Effector CD4-positive, alpha-beta T cell (primary cell): ENCODE measurements at regions not wholly inside any gene's neighbourhood (a gene's known extent, or its start where the extent isn't known, plus 50 kb on each side); places are given as distances from the start of the nearest gene placed in this dataset.

Source experiments
- DNase-seq: peaks from one replicate; pipeline ENCODE4 v3.0.0-alpha.2; 2020

DNA sequence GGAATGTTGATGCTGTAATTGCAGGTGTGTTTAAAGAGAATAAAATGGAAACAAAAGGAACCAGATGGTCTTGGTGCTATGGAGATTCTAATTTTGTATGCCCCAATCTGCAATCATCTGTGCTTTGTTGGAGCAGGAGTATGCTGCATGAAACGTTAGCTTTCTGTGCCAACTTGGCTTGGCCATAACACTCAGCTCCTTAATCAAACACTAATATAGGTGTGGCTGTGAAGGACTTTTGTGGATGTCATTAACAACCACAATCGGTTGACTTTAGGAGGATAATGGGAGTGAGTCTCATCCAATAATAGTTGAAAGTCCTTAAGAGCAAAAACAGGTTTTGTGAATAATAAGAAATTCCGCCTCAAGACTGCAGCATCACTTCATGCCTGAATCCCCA, 399.2 kb downstream of the NLGN4X start:
- DNase-seq, result no peak

GRCh38 chrX:5829060-5829459, 399.6 kb downstream of the NLGN4X start:
- DNase-seq, result no peak

- DNase-seq, result no peak
Observed at GRCh38 chrX:5823903-5824302, 404.8 kb downstream of the NLGN4X start.

- DNase-seq, result no peak
Observed at GRCh38 chrX:5810636-5811035, 418.0 kb downstream of the NLGN4X start.

DNA sequence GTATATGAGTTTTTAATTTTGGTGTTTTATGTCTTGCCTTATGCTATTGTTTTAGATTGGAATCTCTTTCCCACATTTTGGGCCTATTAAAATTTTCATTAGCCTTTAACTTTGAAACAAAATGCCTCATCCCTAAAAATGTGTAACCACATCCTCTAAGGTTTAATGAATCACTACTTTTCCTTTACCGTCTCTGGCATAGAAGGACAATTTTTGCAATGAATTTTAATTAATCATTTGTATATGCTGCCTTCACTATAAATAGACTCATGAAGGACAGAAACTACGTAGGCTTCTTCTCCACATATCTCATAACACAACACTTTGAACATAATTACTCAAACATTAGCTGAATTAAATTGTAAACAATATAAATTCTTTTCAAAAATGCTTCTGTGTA, 421.5 kb downstream of the NLGN4X start:
- no peak for DNase-seq

GRCh38 chrX:5802391-5802790, 426.3 kb downstream of the NLGN4X start:
- no peak for DNase-seq

GRCh38 chrX:5791721-5792120, 436.9 kb downstream of the NLGN4X start:
- no peak for DNase-seq

GRCh38 chrX:5788910-5789309, 439.8 kb downstream of the NLGN4X start:
- no peak for DNase-seq

DNA sequence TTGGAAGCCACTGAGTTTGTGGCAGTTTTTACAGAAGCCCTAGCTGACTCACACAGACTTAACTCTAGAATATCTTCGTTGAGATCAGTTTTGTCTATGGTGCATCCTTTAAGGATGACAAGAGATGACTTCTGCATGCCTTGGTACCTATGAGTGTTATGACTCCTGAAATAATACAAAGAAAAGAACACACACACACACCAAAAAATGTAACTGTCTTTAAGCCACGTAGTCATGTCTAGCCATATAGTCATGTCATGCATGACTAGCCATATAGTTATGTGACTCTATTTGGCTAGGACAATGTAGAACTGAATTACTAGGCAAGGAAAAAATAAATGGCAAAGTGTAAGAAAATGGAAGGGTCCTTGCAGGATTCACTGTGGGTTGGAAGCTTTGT, 447.8 kb downstream of the NLGN4X start:
- no peak for DNase-seq

GRCh38 chrX:5775846-5776430, 452.7 kb downstream of the NLGN4X start:
- no peak for DNase-seq

DNA sequence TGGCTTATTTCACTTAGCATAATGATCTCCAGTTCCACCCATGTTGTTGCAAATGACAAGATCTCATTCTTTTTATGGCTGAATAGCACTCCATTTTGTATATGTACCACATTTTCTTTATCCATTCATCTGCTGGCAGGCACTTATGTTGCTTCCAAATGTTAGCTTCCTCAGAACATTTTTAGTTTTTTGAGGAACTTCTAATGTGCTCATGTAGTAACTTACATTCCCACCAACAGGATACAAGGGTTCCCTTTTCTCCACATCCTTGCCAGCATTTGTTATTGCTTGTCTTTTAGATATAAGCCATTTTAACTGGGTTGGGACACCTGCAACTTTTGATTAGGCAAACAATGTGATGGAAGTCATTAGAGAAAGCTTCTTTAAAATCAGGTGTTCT, 454.2 kb downstream of the NLGN4X start:
- DNase-seq, result no peak

DNA sequence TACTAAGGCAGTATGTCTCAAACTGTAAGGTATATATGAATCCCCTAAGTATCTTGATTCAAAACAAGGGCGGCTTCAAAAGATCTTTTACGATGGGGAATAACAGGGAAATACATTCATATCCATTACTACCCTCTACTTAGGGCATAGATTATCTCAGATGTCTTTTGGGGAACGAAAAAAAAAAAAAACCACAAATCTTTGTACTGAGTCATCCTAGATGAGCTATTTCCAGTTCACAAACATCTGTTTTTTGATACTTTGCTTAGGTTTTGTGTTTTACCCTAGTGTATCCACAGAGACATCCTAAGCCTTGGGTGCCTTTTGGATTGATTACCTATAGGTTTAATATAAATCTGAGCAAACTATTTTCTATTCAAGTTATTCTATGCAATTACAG, 457.2 kb downstream of the NLGN4X start:
- DNase-seq, result no peak

- no peak for DNase-seq
Observed at GRCh38 chrX:5756616-5757015, 472.1 kb downstream of the NLGN4X start.

- DNase-seq, result no peak
Observed at GRCh38 chrX:5753291-5753690, 475.4 kb downstream of the NLGN4X start.

GRCh38 chrX:5752831-5753230, 475.8 kb downstream of the NLGN4X start:
- DNase-seq, result no peak

DNA sequence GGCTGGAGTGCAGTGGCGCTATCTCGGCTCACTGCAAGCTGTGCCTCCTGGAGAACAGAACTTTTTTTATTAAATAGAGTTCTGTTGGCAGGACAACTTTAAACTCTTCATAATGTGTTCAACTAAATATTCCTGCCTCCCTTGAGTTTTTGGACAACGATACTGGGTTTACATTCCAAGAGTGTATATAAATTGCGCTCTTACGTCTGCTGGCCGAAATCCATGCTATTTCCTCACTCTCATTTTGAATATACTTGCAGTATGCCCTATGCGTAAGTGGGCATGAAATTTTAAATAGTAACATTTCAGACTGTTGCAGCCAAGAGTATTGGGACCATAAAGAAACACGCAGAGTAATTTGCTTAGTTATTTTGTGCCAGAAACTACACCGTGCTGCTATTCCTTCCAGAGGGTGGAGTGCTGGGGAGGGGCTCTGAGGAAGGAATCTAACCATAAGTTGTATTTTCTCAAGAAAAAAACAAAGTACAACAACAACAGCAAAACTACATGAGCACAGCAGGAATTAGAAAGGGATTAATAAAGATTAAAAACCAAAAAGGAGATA, 480.0 kb downstream of the NLGN4X start:
- no peak for DNase-seq

GRCh38 chrX:5746231-5746630, 482.4 kb downstream of the NLGN4X start:
- no peak for DNase-seq

DNA sequence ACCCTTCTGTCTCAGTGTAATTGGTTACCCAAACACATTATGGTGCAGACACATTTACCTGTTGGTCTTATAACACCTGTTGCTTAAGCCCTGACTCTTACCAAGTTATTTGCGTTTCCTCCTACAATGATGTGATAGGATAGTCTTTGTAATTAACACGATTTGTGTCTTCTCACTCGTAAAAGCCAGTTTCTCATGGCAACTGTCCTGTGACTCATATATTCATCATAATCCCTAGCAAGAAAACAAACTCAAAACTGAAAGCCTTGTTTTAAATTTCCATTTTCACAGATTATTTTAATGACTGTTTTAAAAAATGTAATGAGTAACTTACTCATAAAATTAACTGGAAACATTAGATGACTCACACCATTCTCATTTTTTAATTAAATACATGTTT, 495.2 kb downstream of the NLGN4X start:
- no peak for DNase-seq

- DNase-seq, result no peak
Observed at GRCh38 chrX:5730556-5730955, 498.1 kb downstream of the NLGN4X start.

GRCh38 chrX:5726224-5726623, 502.4 kb downstream of the NLGN4X start:
- no peak for DNase-seq

DNA sequence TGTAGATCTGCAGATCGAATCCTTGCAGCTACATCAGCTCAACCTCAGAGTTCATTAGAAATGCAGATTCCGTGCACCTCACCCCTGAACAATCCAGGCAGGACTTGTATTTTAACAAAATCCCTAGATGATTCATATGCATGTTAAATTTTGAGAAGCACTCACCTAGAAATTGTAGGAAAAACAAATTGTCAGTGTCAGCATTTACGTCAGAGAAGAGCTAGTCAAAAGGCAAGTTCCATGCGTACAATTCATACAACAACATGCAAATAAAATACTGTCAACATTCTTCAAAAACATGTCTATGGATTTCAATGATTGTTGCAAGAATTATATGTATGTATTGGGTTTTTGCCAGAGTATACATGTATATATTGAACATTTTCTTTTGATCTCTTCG, 504.5 kb downstream of the NLGN4X start:
- no peak for DNase-seq

GRCh38 chrX:5718651-5719050, 510.0 kb downstream of the NLGN4X start:
- DNase-seq, result no peak

GRCh38 chrX:5716666-5717065, 512.0 kb downstream of the NLGN4X start:
- no peak for DNase-seq

GRCh38 chrX:5708251-5708650, 520.4 kb downstream of the NLGN4X start:
- no peak for DNase-seq

DNA sequence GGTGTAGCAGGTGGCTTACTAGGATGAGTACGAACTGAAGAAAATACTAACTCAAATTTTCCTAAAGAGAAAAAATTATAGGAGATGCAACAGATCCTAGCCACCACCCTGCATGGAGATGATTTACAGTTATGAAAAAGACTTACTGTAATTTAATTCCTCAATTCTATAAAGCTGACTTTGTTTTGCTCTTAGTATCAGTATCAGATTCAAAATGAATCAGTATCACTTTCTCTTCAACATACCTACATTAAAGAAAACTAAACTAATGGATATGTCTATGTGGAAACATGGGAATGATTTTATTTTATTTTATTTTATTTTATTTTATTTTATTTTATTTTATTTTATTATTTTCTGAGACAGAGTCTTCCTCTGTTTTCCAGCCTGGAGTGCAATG, 525.8 kb downstream of the NLGN4X start:
- no peak for DNase-seq
